ENCODE measurements at regions not wholly inside any gene's neighbourhood (a gene's known extent, or its start where the extent isn't known, plus 50 kb on each side); places are given as distances from the start of the nearest gene placed in this dataset.
"Not testable (repeated sequence)": the region's sequence is repeated elsewhere in the genome, so short reads cannot be mapped to it uniquely, and the experiment has no call there.

DNA sequence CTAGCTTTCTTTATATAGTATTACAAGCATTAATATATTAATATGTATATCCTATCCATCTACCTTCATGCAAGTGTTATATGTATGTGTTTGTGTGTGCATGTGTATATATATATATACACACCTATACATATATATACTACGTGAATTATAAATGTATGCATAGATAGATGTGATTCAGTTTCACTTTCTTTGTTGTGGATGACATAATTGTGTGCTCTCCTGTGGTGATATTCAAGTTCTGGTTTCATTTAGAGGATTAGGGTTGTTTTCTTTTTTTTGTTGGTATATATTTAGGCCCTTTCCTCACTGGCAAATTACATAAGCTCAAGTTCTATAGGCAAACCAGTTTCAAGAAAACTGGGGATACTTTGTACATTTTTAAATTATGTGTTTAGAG, 225.7 kb upstream of the FANCL start:
- H3K27ac ChIP-seq, result no peak overlapping the region
- no peaks in the 10 kb centered on the region for H3K27me3 ChIP-seq
- no peaks in the 10 kb centered on the region for H3K9me3 ChIP-seq
- TF ChIP-seq CTCF (IDR thresholded peaks at IDR 0.05), result no peak
- H3K4me3 ChIP-seq, result no peak overlapping the region
- DNase-seq, result no peak
- no peak overlapping the region for H3K9ac ChIP-seq (ENCODE audit: low read depth in 2 of 2, low read length in 2 of 2)
- intact Hi-C loops (cut with DNase I), result no loop called here
- no peaks in the 10 kb centered on the region for H3K4me1 ChIP-seq
- H3K36me3 ChIP-seq, result no peaks in the 10 kb centered on the region

DNA sequence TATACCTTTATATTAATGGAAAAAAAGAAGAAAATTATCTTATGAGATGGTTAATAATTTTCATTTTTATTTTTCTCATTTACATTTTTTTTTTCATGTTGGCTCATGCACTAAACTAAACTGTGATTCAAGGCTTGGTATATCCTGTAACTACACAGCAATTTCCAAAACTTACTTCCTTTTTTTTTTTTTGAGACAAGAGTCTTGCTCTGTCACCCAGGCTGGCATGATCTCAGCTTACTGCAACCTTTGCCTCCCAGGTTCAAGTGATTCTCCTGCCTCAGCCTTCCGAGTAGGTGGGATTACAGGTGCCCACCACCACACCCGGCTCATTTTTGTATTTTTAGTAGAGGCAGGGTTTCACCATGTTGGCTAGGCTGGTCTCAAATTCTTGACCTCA, 224.9 kb upstream of the FANCL start:
- H3K9ac ChIP-seq (ENCODE audit: low read depth in 2 of 2, low read length in 2 of 2); H3K4me3 ChIP-seq; H3K27ac ChIP-seq; DNase-seq; intact Hi-C loops (cut with DNase I); H3K9me3 ChIP-seq; H3K27me3 ChIP-seq; H3K36me3 ChIP-seq; H3K4me1 ChIP-seq: not testable (repeated sequence)

GRCh38 chr2:58460670-58461069, 219.5 kb upstream of the FANCL start:
- no peaks in the 10 kb centered on the region for H3K27me3 ChIP-seq
- no peak overlapping the region for H3K9ac ChIP-seq (ENCODE audit: low read depth in 2 of 2, low read length in 2 of 2)
- intact Hi-C loops (cut with DNase I), result no loop called here
- TF ChIP-seq CTCF (IDR thresholded peaks at IDR 0.05), result no peak
- H3K27ac ChIP-seq, result no peak overlapping the region
- H3K36me3 ChIP-seq, result no peaks in the 10 kb centered on the region
- H3K4me1 ChIP-seq, result no peaks in the 10 kb centered on the region
- H3K9me3 ChIP-seq, result no peaks in the 10 kb centered on the region
- no peak for DNase-seq
- H3K4me3 ChIP-seq, result no peak overlapping the region

DNA sequence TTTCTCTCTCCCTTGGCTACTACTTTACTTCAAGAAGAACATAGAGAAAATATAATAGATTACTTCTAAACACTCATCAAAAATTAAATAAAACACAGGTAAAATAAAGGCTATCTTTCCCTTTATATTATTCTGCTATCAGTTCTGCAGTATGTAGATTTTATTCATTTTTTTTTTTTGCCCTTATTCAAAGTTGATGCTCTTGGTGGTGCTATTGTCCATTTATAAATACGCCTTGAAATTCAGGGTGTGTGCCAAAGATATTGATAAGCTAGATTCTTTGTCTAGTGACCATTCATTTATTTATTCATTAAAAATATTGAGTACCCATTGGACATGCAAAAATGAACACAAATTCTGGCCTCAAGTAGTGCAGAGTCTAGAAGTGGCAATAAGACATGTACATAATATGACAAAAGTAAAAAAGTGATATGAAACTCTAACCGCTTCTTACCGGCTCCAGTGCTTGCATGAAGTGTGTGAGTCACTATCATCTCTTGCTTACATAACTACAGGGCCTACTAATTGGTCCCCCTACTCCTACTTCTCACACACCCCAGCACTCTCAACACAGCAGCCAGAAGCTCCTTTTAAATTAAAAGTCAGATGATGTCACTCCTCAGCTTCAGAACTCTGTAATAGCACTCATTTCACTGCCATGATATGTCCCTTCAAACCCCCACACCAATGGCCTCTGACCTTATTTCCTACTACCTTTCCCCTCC, 208.3 kb upstream of the FANCL start:
- intact Hi-C loops (cut with DNase I), result loop anchor here (5.0 kb wide), 1 partner anchor 687 kb away; no protein-coding TSS in a partner anchor
- no peaks in the 10 kb centered on the region for H3K27me3 ChIP-seq
- DNase-seq, result no peak
- H3K27ac ChIP-seq, result no peak overlapping the region
- H3K4me3 ChIP-seq, result no peak overlapping the region
- TF ChIP-seq CTCF (IDR thresholded peaks at IDR 0.05), result no peak
- H3K9ac ChIP-seq (ENCODE audit: low read depth in 2 of 2, low read length in 2 of 2), result no peak overlapping the region
- H3K4me1 ChIP-seq, result no peaks in the 10 kb centered on the region
- no peaks in the 10 kb centered on the region for H3K36me3 ChIP-seq
- H3K9me3 ChIP-seq, result no peaks in the 10 kb centered on the region

GRCh38 chr2:58448845-58449244, 207.7 kb upstream of the FANCL start:
- H3K4me3 ChIP-seq, result no peak overlapping the region
- no peaks in the 10 kb centered on the region for H3K4me1 ChIP-seq
- DNase-seq, result no peak
- intact Hi-C loops (cut with DNase I), result no loop called here
- no peaks in the 10 kb centered on the region for H3K9me3 ChIP-seq
- no peak overlapping the region for H3K27ac ChIP-seq
- H3K36me3 ChIP-seq, result no peaks in the 10 kb centered on the region
- H3K9ac ChIP-seq (ENCODE audit: low read depth in 2 of 2, low read length in 2 of 2), result no peak overlapping the region
- TF ChIP-seq CTCF (IDR thresholded peaks at IDR 0.05), result no peak
- no peaks in the 10 kb centered on the region for H3K27me3 ChIP-seq

- Histone ChIP-seq H3K27me3 (no peaks in the 10 kb centered on the region), H3K4me1 (no peaks in the 10 kb centered on the region), H3K36me3 (no peaks in the 10 kb centered on the region), H3K27ac (no peak overlapping the region), H3K4me3 (no peak overlapping the region), H3K9me3 (no peaks in the 10 kb centered on the region), H3K9ac (ENCODE audit: low read depth in 2 of 2, low read length in 2 of 2) (no peak overlapping the region)
- intact Hi-C loops (cut with DNase I), result no loop called here
- DNase-seq, result peak; percentile 72
- TF ChIP-seq CTCF (IDR thresholded peaks at IDR 0.05), result peak; percentile 51
Measured at GRCh38 chr2:58448065-58448507, 207.0 kb upstream of the FANCL start.
